ENCODE measurements at regions not wholly inside any gene's neighbourhood (a gene's known extent, or its start where the extent isn't known, plus 50 kb on each side); places are given as distances from the start of the nearest gene placed in this dataset.

DNA sequence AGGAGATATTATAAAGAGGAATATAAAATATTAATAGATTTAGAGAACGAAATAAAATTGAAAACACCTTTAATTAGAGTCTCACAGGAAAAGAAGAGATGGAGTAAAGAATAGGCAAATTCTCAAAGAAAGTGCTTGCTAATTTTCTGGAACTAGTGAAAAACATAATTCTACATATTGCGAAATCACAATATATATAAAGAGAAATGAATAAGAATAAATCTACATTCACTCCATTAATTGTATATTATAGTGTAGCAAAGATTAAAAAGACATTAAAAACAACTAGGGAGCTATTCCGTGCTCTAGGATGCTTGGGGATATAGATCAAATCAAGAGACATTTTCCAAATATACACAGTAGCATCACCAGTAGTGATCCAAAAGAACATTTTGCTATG lies 685.2 kb upstream of the NCAM2 start:
- no peak for DNase-seq

- DNase-seq: no peak
Measured at GRCh38 chr21:20315042-20315441, 683.2 kb upstream of the NCAM2 start.

DNA sequence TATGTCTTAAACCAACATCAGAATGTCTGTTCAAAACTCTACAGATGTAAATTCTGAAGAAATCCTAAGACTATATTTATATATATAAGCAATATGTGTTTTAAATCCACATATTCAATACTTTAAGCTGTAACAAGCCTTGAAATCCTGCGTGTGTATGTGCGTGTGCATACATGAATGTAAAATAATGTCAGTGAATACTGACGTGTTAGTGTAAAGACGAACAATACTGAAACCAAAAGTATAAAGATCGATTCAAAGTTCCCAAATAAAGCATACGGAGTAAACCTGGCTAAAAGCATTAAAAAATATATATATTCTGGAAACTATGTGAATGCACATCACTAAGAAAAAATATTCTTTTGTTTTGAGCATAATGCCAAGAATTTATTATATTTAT lies 668.6 kb upstream of the NCAM2 start:
- DNase-seq: no peak

GRCh38 chr21:20330652-20331051 lies 667.6 kb upstream of the NCAM2 start:
- DNase-seq: no peak

DNA sequence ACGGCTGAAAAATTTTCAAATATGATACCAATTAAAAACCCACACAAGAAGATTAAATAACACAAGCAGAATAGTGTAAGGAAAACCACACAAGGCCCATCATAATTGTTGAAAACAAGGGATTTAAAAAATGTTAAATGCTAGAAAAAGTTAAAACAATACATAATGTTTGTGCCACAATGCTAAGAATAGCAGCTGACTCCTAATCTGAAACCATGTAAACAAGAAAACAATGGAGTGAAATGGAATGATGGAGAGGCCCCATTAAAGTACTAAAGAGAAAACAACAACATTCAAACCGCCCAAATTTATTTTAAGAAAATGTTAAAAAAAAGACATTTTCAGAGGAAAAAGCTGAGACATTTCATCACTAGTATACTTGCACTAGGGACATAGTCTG lies 663.6 kb upstream of the NCAM2 start:
- DNase-seq: no peak

- DNase-seq: no peak
Measured at GRCh38 chr21:20341431-20341830, 656.8 kb upstream of the NCAM2 start.

- no peak for DNase-seq
Measured at GRCh38 chr21:20343186-20343585, 655.0 kb upstream of the NCAM2 start.

DNA sequence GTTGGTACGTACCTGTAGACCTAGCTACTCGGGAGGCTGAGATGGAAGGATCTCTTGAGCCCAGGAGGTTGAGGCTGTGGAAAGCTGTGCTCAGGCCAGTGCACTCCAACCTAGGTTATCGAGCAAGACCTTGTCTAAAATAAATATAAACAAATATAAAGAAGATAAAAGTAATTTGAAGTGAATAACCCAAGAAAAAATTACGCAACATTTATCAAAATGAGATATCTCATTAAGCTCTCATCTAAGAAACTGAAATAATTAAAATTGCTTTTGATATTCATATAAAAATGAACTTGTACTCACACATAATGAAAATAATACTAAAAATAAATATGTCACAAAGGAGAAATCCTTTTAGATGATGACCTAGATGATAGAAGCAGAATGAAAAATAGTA lies 647.1 kb upstream of the NCAM2 start:
- no peak for DNase-seq

DNA sequence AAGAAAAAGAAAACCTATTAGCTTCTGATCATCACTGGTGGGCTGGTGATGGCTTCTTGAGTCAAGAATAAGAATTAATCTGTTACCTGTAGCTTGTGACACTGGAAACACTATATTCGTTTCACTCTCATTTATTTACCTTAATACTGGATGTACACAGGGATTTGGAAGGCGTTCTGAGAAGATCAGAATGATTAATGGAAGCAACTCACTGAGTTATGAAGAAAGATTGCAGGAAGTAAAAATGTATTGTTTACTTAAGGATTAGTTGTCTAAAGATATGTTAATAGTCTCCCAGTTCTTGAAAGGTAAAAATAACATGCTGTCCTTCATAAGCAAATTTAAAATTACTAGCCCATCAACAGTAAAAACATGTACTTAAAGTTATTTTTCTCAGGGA lies 644.9 kb upstream of the NCAM2 start:
- DNase-seq: no peak

GRCh38 chr21:20373031-20373430 lies 625.2 kb upstream of the NCAM2 start:
- no peak for DNase-seq

DNA sequence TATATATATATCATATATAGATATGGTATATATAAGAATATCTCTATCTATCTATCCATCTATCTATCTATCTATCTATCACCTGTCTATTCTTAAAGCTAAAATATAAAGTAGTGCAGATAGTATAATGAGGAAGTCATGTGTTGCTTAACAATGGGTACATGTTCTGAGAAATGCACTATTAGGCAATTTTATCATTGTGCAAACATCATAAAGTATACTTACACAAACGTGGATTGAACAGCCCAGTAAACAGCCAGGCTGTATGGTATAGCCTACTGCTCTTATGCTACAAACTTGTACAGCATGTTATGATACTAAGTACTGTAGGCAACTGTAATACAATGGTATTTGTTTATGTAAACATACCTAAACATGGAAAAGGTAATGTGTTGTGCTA lies 621.0 kb upstream of the NCAM2 start:
- no peak for DNase-seq

DNA sequence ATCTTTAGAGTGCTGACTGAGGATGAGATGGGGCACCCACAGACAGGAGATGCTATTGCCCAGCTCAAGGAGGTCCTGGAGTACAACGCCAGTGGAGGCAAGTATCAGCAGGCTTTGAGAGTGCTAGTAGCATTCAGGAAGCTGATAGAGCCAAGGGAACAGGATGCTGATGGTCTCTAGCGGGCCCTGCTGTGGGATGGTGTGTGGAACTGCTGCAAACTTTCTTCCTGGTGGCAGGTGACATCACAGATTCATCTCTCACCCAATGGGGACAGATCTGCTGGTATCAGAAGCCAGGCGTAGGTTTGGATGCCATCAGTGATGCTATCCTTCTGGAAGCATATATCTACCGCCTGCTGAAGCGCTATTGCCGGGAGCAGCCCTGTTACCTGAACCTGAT lies 609.8 kb upstream of the NCAM2 start:
- DNase-seq: no peak

- no peak for DNase-seq
Measured at GRCh38 chr21:20396798-20397197, 601.4 kb upstream of the NCAM2 start.

DNA sequence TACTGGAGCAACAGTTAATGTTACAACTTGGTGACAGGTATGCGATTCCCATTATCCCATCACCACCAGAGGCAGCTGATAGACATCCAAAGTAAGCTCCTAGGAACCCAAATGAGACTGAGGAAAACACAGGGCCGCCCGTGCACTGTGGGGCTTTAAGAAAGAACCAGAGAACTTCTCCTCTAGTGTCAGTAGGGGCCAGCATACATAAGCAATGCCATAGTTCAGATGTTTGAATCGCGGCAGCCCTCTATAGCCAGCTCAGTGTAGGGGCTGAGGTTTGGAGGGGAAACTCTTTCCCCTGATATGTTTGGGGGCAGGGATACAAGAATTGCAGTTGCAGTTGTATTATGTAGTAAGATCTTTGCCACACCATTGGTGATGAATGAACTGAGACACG lies 593.3 kb upstream of the NCAM2 start:
- DNase-seq: no peak

- no peak for DNase-seq
Measured at GRCh38 chr21:20418353-20418752, 579.9 kb upstream of the NCAM2 start.

DNA sequence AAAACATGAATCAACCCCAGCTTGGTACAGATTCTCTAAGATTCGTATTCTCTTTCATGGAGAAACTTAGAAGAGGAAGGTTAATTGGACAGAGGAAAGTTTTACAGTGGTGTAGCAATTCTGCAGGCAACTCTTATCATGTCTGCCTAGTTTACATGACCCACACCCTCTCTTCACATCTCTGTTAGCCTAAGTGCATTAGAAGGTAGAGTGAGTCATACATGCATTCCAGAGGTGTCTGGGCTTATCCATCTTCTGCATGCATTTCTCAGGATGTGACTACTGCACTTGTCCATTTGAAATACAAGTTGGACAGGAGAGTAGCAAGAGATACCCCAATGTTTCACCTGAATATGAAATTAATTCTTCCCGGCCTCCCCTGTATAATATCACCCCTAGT lies 578.4 kb upstream of the NCAM2 start:
- no peak for DNase-seq

- no peak for DNase-seq
Measured at GRCh38 chr21:20424943-20425342, 573.3 kb upstream of the NCAM2 start.

GRCh38 chr21:20425856-20426255 lies 572.4 kb upstream of the NCAM2 start:
- DNase-seq: no peak

- DNase-seq: no peak
Measured at GRCh38 chr21:20440338-20440737, 557.9 kb upstream of the NCAM2 start.

DNA sequence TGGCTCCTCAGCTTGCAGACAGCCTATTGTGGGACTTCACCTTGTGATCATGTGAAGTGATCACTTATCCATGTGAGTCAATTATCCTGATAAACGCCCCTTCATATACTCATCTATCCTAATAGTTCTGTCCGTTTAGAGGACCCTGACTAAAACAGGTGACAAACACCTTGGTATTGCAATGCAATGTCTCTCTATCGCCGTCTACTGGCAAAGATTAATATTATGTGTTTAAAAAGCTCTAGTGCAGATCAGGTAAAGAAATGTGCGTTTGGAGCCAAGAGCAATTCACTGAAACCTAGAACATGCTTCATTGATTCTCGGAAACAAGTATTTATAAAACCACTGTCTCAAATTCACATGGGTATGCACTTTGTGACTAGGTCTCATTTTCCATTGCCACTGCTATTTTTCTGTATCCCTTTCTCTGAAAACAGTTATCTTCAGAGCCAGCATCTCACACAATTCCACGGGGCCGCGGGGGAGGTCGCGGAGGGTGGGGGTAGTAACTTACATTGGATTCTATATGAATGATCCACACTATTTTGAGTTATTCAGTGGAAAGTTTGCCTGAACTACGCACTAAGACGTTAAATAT lies 554.6 kb upstream of the NCAM2 start:
- DNase-seq: no peak

DNA sequence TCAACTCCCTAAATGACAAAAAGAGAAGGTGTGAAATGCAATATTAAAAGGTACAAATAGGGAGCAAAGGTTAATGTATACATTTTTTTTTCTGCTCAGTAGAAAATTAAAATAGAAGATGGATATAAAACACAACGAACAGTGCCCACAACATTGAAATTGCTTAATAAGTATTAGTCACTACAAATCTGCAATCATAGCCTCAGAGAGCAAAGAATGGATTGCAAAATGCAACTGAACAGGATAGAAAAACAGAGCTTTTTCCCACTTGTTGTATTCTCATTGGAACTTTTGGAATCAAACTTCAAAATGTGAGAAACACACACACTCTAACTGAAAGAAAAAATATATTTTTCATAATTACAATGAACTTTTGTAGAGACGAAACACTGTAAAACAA lies 552.2 kb upstream of the NCAM2 start:
- no peak for DNase-seq

- no peak for DNase-seq
Measured at GRCh38 chr21:20451046-20451445, 547.2 kb upstream of the NCAM2 start.

DNA sequence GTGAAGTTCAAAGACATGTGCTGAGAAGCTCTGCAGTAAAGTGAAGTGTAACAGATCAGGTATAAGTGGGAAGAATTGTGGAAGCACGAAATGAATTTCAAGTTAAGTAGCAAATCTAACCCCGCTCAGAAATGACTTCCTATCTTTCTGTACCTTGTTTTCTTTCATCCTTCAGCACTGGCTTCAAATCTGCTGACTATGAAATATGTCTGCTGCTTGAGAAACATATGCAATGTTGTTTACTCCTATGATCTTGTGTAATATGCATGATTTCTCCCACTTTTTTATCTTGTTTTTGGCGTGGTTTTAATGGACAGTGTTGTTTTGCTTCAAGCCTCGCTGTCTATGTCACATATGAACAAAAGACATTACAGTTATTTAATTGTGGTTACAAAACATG lies 545.3 kb upstream of the NCAM2 start:
- DNase-seq: no peak

DNA sequence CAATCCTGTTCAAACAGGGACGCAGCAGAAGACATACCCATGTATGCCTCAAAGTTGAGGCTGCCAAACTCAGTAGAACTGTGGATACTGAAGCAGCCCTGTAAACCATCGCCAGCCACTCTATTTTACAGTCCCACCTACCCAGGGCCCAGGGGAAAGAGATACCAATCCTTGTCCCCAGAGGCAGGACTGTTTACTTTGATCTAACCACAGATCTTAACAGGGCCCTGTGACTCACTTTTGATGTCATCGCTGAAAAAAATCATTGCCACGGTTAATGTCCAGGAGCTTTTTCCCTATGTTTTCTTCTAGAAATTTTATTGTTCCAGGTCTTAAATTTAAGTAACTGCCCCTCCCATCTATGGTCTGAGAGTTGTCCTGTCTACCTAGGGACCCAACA lies 538.4 kb upstream of the NCAM2 start:
- no peak for DNase-seq

DNA sequence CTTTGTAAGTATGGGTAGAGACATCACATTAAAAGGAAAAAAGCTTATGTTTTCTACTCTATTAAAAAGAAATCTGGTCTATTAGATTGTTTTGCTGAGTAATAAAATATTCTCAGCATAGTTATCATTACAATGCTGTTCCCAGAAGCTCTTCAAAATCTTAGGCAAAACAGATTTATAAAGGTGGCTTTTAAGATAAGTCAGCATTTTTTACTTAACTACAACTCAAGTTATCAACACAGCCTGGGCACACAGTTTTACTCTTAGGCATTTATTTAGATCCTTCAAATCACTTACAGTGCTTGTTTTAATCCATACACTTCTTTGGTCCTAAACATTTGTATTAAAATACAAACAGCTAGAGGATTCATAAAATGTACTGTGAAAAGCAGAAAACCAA lies 534.8 kb upstream of the NCAM2 start:
- no peak for DNase-seq

- DNase-seq: no peak
Measured at GRCh38 chr21:20469361-20469760, 528.8 kb upstream of the NCAM2 start.
